ENCODE measurements at regions not wholly inside any gene's neighbourhood (a gene's known extent, or its start where the extent isn't known, plus 50 kb on each side); places are given as distances from the start of the nearest gene placed in this dataset.

- no peak for DNase-seq
Measured at GRCh38 chr2:129729646-129730045, 249.8 kb upstream of the RAB6C start.

GRCh38 chr2:129730979-129731378 is 248.5 kb upstream of the RAB6C start:
- DNase-seq = no peak

- no peak for DNase-seq
Measured at GRCh38 chr2:129731907-129732629, 247.4 kb upstream of the RAB6C start.

GRCh38 chr2:129732630-129733026 is 246.8 kb upstream of the RAB6C start:
- no peak for DNase-seq

GRCh38 chr2:129733041-129733440 is 246.4 kb upstream of the RAB6C start:
- no peak for DNase-seq

GRCh38 chr2:129733579-129733978 is 245.9 kb upstream of the RAB6C start:
- DNase-seq = no peak

GRCh38 chr2:129734343-129735034 is 245.0 kb upstream of the RAB6C start:
- DNase-seq = no peak

GRCh38 chr2:129735576-129735975 is 243.9 kb upstream of the RAB6C start:
- DNase-seq = no peak

- no peak for DNase-seq
Measured at GRCh38 chr2:129737660-129738527, 241.6 kb upstream of the RAB6C start.

- no peak for DNase-seq
Measured at GRCh38 chr2:129738799-129739198, 240.7 kb upstream of the RAB6C start.

GRCh38 chr2:129740504-129740903 is 239.0 kb upstream of the RAB6C start:
- DNase-seq = no peak

GRCh38 chr2:129741165-129741564 is 238.3 kb upstream of the RAB6C start:
- DNase-seq = no peak

GRCh38 chr2:129741623-129742022 is 237.8 kb upstream of the RAB6C start:
- DNase-seq = no peak

GRCh38 chr2:129742415-129743180 is 236.9 kb upstream of the RAB6C start:
- DNase-seq = no peak

GRCh38 chr2:129744141-129744540 is 235.3 kb upstream of the RAB6C start:
- DNase-seq = no peak

- DNase-seq = no peak
Measured at GRCh38 chr2:129744649-129745048, 234.8 kb upstream of the RAB6C start.

GRCh38 chr2:129747500-129748125 is 231.9 kb upstream of the RAB6C start:
- DNase-seq = no peak

- DNase-seq = no peak
Measured at GRCh38 chr2:129748250-129748649, 231.2 kb upstream of the RAB6C start.

GRCh38 chr2:129748653-129749052 is 230.8 kb upstream of the RAB6C start:
- no peak for DNase-seq

- DNase-seq = no peak
Measured at GRCh38 chr2:129751409-129751808, 228.1 kb upstream of the RAB6C start.

- DNase-seq = no peak
Measured at GRCh38 chr2:129752176-129752575, 227.3 kb upstream of the RAB6C start.

- no peak for DNase-seq
Measured at GRCh38 chr2:129752686-129753085, 226.8 kb upstream of the RAB6C start.
